ENCODE measurements at regions not wholly inside any gene's neighbourhood (a gene's known extent, or its start where the extent isn't known, plus 50 kb on each side); places are given as distances from the start of the nearest gene placed in this dataset.
"Not testable (repeated sequence)": the region's sequence is repeated elsewhere in the genome, so short reads cannot be mapped to it uniquely, and the experiment has no call there.

DNA sequence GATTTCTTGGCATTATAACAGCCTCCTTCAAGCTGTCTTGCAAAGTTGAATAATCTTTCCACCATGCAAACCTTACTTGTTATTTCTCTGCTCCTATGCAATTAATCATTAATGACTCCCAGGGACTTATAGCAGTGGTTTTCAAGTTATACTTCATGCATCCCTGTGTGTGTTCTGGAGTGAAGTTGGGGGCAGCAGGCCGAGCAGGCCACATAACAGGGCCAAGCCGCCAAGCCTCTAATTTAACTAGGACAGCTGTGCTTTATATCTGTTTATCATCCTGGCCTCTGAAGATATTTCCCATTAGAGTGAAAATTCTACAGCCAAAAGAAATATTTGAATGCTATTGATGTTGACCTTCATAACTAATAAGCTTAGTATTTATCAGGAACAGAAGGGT lies 133.5 kb upstream of the PAK3 start:
- DNase-seq: no peak

DNA sequence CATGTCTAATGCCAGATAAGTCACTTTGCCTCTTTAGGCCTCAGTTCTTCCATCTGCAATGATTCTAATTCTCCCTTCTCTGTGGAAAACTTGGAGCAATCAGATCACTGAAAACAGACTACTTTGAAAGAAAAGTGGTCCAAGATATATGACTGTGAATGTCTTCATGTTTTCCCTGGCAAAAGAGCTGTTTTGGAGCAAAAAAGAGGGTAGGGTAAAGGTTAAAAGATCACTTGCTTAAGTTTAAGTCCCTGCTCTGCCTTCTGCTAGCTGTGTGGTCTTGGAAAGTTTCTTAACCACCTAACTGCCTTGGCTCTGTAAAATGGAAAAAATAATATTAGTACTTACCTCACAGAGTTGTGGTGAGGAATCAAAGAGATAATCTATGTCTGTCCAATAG lies 140.3 kb upstream of the PAK3 start:
- DNase-seq: no peak

DNA sequence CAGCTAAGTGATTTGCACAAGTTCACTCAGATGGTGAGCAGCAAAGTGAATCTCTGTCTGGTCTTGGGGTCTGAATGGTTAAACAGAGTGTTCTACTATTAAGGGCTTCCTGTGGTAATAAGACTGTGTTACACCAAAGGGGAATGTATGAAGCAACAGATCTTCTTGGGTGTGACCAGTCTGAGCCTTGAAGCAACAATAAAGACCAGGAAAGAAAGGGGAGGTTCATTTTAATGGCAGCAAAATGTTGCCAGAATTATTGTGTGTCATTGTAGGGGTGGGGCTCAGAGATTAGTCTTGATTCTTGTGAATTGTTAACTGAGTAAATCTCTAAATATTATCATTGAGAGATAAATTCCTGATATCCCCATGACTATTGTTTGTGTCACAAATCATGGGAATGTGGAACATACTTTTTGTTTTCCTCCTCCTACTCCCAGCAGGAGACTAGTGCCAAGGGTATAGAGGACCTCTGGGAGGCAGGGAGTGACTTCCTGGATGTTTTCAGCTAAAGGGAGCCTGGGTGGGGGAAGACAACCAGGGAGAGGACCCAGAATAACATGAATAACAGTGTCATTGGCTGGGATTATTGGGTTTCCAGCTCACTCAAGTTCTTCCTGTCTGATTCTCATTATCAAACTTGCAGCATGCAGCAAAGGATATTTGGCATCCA lies 141.4 kb upstream of the PAK3 start:
- no peak for DNase-seq

DNA sequence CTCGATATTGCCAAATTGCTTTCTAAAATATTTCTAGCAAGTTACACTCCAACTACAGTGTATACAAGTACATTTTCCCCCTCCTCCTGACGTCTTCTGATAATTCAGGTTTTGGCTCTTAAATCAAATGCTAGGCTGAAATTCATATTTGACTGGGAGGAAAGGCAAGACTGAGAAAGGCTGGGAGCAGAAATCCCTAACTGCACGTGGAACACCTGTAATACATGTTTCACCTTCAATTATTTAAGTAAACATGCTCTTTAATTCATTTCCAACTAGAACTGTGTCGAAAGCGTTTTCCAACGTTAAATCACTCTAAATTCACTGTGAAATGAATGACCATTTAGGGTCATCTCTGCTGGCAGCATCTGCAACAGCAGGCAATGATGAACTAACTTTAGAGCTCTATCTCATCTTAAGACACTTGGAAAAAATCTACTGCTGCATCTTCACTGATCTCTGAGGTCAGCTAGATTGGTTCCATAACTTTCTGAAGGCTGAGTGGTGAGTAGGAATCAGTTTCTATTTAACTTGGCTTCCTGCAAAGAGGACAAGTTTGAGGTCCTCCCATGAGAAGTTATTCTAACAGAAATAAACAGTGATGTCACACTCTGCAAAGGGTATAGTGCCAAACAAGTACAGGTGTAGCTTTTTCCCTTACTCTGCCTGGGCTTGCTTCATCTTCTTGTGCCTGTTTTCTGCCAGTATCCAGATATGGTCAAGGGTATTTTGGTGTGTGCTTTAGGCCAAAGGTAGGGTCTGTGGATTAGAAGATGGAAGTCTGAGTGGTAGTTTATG lies 144.3 kb upstream of the PAK3 start:
- no peak for DNase-seq

DNA sequence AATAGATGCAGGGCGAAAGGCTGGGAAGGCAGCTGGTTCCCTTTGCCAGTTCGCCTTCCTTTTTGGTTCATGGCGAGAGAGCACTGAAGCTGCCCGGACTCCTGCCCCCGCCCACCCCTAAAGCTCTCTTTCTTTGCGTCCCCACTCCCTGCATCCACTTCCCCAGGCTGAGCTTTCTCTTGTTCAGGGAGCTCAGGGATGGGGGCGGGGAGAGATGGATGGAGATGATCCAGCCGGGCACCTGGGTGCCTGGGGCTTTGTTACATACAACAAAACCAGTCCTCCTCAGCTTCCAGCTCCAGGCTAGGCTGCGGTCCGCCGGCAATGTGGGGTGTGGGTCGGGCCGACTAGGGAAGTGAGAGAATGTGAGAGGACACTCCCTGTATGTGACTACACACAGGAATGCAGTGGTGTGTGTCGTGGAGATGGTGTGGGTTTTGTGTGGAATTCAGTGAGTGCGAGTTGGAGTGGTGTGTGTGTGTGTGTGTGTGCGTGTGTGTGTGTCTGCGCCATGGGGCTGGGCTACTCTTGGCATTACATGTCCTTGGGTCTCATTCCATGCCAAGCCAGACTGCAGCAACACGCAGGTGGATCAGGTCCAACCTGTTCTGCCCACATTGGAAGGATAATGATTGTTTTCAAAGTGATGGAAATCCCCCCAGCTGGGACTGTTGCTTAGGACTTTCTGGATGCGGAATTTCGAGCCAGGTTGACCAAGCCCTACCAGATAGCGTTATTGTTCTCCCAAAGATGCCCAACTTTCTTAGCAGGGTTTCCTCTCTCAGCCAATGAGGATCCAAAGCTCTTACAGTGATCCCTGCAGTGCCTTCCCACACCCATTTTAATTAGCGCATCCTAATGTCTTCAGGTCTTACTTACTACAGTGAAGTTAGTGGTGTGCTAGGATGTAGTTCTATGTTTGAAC lies 149.4 kb upstream of the CHRDL1 start:
- peak; percentile 20 for DNase-seq

DNA sequence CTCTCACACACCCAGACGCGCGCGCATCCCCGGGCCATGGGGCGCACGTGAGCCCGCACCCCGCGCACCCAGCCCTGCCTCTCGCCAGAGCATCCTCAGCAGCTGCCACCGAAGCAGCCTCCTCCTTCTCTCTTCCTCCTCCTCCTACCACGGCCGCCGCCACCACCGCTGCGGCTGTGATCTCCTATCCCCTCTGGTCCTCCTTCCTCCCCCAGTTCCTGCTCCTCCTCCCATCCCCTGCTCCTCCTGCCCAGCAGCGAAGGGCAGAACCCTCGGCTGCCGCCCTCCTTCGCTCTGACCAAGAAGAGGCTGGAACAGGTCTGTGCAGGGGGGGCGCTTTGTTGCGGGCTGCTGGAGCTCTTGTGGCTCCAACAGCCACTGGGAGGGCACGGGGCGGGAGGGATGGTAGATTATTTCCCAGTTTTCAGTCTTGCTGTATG lies 148.7 kb upstream of the CHRDL1 start:
- DNase-seq: peak; percentile 53

DNA sequence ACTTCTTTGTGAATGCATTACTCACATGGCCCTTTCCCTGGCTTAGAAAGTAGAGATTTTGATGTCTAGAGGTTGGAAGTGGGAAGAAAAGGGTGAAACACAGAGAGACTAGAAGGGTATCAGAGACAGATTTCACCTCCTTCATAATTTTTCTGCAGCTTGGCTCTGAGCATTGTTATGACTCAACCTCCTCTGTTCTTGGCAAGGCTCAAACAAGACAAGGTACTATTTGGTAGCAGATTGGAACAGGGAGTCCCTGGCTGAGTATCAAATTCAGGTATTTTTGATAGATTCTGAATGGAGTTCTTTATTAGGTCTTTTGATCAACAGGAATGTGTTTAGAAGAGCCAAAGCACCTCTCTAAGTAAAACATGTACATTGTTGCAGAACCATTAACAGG lies 146.3 kb upstream of the CHRDL1 start:
- no peak for DNase-seq

DNA sequence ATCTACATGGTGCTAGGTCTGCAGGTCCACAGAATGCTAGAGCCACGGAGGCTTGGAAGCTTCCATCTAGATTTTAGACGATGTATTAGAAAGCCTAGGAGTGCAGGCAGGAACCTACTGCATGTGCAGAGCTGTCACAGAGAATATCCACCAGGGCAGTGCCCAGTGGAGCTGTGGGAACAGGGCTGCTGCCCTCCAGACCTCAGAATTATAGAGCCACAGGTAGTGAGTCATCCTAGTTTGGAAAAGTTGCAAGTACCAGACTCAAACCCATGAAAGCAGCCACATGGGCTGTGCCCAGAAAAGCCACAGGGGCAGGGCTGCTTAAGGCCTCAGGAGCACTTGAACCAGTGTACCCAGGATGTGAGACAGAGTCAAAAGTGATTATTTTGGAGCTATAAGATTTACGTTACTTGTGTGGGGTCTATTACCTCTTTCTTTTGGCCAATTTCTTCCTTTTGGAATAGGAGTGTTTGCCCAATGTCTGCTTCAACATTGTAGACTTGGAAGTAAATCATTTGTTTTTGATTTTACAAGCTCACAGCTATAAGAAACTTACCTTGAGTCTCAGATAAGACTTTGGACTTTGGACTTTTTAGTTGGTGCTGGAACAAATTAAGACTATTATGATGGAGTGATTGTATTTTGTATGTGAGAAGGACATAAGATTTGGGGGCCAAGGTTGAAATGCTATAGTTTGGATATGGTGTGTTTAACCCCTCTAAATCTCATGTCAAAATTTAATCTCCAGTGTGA lies 143.5 kb upstream of the CHRDL1 start:
- DNase-seq: no peak

DNA sequence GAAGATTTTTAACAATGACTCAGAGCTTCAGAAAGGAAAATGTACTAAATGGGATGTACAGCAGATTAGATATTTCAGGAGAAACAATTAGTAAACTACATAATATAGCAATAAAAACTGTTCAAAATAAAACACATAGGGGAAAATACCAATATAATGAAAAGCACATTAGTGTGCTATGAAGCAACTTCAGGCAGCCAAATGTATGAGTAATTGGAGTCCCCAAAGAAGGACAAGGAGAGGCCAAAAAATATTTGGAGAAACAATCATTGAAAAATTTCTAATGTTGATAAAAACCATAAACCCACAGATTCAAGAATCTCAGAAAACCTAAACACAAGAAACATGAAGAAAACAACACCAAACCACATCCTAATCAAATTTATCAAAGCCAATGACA lies 129.3 kb upstream of the CHRDL1 start:
- DNase-seq: no peak

DNA sequence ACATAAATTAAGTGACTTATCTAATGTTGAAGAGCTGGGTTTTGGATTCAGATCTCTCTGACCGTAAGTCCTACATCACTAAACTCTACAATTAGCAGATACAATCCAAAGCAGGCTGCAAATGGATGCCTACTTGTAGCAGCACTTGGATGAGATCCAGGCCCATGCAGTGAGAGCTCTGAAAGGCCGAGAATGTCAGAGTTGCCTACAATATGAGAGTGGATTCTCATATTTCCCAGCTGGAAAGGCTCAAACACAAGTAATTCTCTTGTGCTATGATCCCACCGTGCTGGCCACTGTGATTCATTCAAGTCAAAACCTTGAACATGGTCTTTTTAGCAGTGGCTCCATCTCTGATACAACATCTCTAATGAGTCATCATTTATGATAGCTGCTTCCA lies 125.4 kb upstream of the CHRDL1 start:
- peak; percentile 58 for DNase-seq

DNA sequence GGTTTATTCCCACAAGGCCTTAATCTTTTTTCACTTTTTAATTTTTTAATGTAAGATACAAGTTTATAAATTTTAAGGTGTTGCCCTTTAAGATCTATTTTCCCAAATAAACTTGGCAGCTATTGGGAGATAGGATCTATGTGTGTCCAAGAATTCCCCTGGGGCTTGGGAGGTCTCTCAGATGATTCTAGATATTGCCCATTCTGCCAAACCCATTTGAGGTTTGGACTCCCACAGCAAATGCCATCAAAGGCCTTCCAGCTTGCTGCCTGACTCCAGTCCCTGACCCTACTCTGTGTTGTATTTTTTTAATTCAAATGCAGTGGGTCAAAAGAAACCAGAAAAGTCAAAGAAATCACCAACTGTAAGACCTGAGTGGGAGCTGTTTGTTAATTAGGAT lies 120.0 kb upstream of the CHRDL1 start:
- DNase-seq: no peak

DNA sequence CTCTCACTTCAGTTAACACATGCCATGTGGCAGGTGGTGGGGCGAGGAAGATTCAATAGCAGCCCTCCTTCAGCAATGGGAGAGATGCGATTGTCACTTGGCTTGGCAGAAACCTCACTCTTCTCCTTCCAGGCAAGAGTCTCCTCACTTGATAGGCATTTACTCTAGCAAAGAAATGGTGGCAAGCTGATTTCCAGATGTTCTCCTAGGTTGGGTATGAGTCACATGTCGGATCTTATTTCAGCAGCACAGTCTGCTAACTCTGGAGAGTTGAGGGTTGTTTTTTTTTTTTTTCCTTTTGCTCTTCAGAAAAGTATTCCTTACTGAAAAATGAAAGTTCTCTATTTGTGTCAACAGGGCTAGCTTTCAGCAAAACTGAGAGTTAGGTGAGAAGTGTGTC lies 119.5 kb upstream of the CHRDL1 start:
- DNase-seq: peak; percentile 95

DNA sequence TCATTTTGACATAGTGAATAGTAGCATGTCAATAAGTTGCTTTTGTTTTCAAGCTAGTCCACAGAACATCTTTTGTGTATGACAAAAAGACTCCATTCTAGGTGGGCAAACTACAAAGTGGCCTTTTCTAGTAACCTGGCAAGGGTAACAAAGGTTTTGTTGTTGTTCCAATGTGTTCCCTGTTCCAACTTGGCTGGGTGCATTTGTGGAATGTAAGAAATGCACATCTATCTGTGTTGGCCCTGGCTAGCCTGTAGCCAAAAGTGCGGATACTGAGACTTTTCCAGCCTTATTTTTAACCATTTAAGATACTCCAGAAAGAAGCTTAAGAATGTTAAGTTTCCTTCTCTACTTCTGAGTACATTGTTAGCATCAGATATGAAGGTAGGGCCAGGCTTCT lies 118.7 kb upstream of the CHRDL1 start:
- DNase-seq: no peak

DNA sequence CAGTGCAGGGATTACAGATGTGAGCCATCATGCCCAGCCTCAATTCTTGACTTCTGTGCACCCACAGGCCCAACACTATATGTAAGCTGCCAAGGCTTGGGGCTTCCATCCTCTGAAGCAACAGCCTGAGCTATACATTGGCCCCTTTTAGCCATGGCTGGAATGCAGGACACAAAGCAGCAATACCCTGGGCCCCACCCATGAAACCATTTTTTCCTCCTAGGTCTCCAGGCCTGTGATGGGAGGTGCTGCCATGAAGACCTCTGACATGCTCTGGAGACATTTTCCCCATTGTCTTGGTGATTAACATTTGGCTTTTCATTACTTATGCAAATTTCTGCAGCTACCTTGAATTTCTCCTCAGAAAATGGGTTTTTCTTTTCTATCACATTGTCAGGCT lies 109.1 kb upstream of the CHRDL1 start:
- not testable (repeated sequence) for DNase-seq

DNA sequence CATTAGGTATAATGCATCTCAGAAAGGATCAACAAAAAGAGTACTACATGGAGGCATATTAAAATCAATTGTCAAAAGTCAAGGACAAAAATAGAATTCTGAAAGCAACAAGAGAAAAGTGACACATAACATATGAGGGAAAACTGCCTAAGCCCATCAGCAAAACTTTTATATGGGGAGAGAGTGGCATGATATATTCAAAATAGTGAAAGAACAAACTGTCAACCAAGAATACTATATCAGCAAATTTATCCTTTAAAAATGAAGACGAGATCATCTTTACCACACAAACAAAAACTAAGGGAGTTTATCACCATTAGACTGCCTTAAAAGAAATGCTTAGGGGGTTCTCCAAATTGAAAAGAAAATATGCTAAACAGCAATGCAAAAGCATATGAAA lies 86.4 kb upstream of the CHRDL1 start:
- no peak for DNase-seq

DNA sequence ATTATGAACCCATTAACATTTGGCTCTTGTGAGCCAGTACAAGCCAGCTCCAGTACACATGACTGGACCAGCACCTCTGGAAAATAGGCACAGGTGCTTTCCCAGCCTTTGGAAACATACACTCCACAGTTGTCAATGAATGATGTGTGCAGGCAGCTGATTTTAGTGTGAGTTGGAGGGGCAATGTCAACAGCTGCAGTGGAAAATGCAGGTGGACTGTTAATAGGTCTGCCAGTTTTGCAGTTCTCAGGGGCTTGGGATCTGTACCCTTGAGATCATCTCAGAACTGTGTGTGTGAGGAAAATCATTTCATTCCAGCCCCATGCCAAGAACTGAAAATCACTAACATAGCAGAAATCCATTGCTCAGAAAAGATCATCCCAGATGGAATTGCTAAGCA lies 81.7 kb upstream of the CHRDL1 start:
- no peak for DNase-seq

DNA sequence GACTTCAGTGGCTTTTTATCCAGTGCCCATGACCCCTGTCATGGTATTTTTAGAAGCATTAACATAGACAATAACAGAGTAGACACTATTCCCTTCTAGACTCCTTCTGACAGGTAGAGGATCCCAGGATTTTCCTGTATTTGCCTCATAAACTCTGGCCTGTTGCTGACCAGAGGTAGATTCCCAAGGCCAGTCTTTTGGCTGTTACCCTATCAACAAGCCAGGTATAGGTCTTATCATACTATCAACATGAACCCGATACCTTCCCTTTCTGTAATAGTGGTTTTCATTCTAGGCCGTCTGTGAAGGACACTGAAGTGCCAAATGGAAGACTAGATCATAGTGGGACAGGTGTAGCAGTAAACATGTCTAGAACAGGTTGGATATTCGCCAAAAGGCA lies 76.2 kb upstream of the CHRDL1 start:
- no peak for DNase-seq

DNA sequence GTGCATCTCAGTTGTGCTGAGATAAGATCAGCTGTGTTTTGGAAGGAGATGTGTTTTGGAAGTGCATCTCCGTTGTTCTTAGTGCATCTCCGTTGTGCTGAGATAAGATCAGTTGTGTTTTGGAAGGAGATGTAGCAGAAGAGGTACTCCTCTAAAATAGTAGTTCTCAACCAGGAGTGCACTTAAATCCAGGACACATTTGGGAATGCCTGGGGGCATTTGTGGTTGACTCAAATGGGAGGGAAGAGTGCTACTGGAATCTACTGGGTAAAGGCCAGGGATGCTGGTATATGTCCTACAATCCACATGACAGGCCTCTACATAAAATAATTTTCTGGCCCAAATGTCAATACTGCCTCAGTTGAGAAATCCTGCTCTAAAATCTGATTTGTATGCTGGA lies 70.8 kb upstream of the CHRDL1 start:
- no peak for DNase-seq

DNA sequence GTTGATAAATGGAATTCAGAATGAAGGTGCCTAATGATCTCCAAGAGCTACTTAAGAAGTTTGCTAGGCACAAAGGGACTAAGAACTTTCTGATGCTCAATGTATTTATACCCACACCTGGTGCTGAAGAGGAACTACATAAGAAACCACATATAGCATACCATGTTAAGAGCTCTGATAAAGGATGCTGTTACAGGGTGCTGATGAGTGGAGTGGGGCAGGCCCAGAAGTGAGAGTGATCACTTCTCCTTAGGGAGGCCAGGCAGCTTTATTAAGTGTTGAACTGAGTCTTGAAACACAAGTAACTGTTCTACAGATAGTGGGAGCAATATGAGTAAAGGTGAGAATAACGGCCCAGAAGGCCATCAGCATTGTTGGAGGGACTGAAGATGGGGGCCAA lies 68.3 kb upstream of the CHRDL1 start:
- no peak for DNase-seq

DNA sequence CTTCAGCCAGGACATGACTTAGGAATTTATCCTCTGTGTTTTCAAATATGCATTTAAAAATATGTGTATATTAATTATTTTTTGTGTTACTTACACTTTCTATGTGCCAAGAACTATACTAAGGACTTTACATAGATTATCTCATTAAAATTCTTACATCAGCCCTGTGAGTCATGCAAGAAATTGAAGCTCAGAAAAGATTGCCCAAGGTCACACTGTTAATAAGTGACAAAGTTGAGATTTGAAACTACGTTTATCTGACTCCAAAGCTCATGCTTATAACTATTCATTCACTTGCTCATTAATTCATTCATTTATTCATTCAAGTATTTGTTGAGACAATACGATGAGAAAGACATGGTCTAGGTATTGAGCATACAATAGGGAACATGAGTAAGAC lies 62.9 kb upstream of the CHRDL1 start:
- no peak for DNase-seq

DNA sequence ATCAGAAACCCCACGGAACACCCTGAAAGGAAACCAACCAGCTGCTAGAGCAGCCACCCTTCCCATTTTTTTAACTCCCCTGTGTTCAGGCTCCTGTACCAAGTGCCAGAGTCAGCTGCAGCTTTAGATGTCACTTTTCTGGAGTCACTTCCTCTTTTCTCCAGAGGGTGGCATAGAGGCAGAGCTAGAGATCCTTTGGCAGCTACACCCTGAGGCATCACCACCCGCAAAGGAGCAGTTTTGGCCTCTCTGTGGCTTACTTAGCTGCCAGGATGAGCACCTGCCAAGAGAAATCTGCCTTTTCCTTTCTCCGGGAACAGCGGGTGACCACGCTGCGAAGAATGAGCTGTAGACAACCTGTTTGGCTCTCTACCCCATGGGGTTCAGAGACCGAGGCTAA lies 58.0 kb upstream of the CHRDL1 start:
- peak; percentile 89 for DNase-seq

DNA sequence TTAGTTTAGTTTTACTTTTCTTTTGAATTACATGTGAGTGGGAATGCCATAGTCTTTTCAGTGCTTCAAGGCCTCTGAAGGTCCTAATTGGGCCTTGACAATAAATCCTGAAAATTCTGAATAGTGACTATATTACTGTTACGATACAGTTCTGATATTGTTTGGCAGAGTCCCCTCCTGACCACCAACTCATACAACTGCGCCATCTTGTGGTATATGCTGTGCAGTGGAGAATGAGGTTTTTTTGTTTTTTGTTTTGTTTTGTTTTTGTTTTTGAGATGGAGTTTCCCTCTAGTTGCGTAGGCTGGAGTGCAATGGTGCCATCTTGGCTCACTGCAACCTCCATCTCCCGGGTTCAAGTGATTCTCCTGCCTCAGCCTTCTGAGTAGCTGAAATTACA lies 56.6 kb upstream of the CHRDL1 start:
- DNase-seq: no peak

DNA sequence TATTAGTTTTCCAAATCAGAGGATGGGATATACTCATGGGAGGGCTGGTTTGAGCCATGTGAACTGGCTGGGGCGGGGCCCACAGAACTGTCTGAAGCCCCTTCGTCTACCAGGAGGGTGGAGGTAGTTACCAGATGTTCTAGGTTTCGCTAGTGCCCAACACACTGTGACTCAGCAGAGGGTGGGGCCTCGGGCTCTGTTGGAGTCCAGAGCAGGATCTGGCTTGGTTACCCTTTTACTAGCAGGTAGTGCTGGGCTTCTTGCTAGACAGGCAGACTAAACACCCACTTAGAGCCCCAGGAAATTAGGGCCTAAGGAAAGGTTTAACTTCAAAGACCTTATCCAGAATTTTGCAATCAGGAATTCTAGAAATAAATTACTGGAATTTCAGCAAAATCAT lies 56.2 kb upstream of the CHRDL1 start:
- DNase-seq: no peak

All from NCI-H2171 treated with DMSO at 0.1 percent for 48 hours (cell line).